ENCODE measurements at regions not wholly inside any gene's neighbourhood (a gene's known extent, or its start where the extent isn't known, plus 50 kb on each side); places are given as distances from the start of the nearest gene placed in this dataset.
"Not testable (repeated sequence)": the region's sequence is repeated elsewhere in the genome, so short reads cannot be mapped to it uniquely, and the experiment has no call there.

GRCh38 chr3:107198581-107199181 lies 178.6 kb upstream of the CCDC54 start:
- TF ChIP-seq CTCF (IDR thresholded peaks at IDR 0.05; ENCODE audit: borderline replicate concordance) = no peak
- no peaks in the 10 kb centered on the region for H3K9me3 ChIP-seq (replicated peaks)
- H3K4me3 ChIP-seq = peak overlapping the region; percentile 42
- no peaks in the 10 kb centered on the region for H3K36me3 ChIP-seq
- peak overlapping the region; percentile 82 for H3K27ac ChIP-seq (replicated peaks)
- DNase-seq = peak; percentile 64
- peaks cover 33% of the 10 kb centered on the region for H3K4me1 ChIP-seq
- intact Hi-C loops (cut with micrococcal nuclease) = no loop called here
- H3K27me3 ChIP-seq (ENCODE audit: low read depth) = no peaks in the 10 kb centered on the region

GRCh38 chr3:107201146-107201545 lies 176.1 kb upstream of the CCDC54 start:
- DNase-seq = no peak
- Histone ChIP-seq H3K4me3 (no peak overlapping the region), H3K27me3 (ENCODE audit: low read depth) (no peaks in the 10 kb centered on the region), H3K9me3 (replicated peaks) (no peaks in the 10 kb centered on the region), H3K36me3 (no peaks in the 10 kb centered on the region), H3K27ac (replicated peaks) (no peak overlapping the region), H3K4me1 (peaks cover 35% of the 10 kb centered on the region)
- no peak for TF ChIP-seq CTCF (IDR thresholded peaks at IDR 0.05; ENCODE audit: borderline replicate concordance)
- intact Hi-C loops (cut with micrococcal nuclease) = no loop called here

- H3K4me1 ChIP-seq = peaks cover 45% of the 10 kb centered on the region
- H3K9me3 ChIP-seq (replicated peaks); H3K4me3 ChIP-seq; intact Hi-C loops (cut with micrococcal nuclease); H3K27ac ChIP-seq (replicated peaks); H3K27me3 ChIP-seq (ENCODE audit: low read depth); H3K36me3 ChIP-seq; DNase-seq: not testable (repeated sequence)
These were observed 174.4 kb upstream of the CCDC54 start for GRCh38 chr3:107202885-107203284.

GRCh38 chr3:107204121-107204520 lies 173.1 kb upstream of the CCDC54 start:
- H3K4me1 ChIP-seq = peaks cover 44% of the 10 kb centered on the region
- TF ChIP-seq CTCF (IDR thresholded peaks at IDR 0.05; ENCODE audit: borderline replicate concordance) = no peak
- H3K36me3 ChIP-seq = no peaks in the 10 kb centered on the region

GRCh38 chr3:107205358-107205757 lies 171.9 kb upstream of the CCDC54 start:
- H3K9me3 ChIP-seq (replicated peaks) = no peaks in the 10 kb centered on the region
- H3K27ac ChIP-seq (replicated peaks) = no peak overlapping the region
- DNase-seq = no peak
- H3K4me3 ChIP-seq = no peak overlapping the region
- TF ChIP-seq CTCF (IDR thresholded peaks at IDR 0.05; ENCODE audit: borderline replicate concordance) = no peak
- H3K36me3 ChIP-seq = no peaks in the 10 kb centered on the region
- intact Hi-C loops (cut with micrococcal nuclease) = no loop called here
- peaks cover 44% of the 10 kb centered on the region for H3K4me1 ChIP-seq
- no peaks in the 10 kb centered on the region for H3K27me3 ChIP-seq (ENCODE audit: low read depth)

More at GRCh38 chr3:107204121-107204520, 173.1 kb upstream of the CCDC54 start:
- no peaks in the 10 kb centered on the region for H3K27me3 ChIP-seq (ENCODE audit: low read depth)
- H3K4me3 ChIP-seq = no peak overlapping the region
- H3K9me3 ChIP-seq (replicated peaks) = no peaks in the 10 kb centered on the region
- intact Hi-C loops (cut with micrococcal nuclease) = no loop called here
- H3K27ac ChIP-seq (replicated peaks) = no peak overlapping the region
- no peak for DNase-seq

GRCh38 chr3:107206141-107206540 lies 171.1 kb upstream of the CCDC54 start:
- Histone ChIP-seq H3K4me3 (no peak overlapping the region), H3K27ac (replicated peaks) (peak overlapping the region; percentile 82), H3K27me3 (ENCODE audit: low read depth) (no peaks in the 10 kb centered on the region), H3K36me3 (no peaks in the 10 kb centered on the region), H3K9me3 (replicated peaks) (no peaks in the 10 kb centered on the region), H3K4me1 (peaks cover 50% of the 10 kb centered on the region)
- TF ChIP-seq CTCF (IDR thresholded peaks at IDR 0.05; ENCODE audit: borderline replicate concordance) = peak; percentile 67
- intact Hi-C loops (cut with micrococcal nuclease) = no loop called here
- DNase-seq = no peak
